ENCODE measurements at regions not wholly inside any gene's neighbourhood (a gene's known extent, or its start where the extent isn't known, plus 50 kb on each side); places are given as distances from the start of the nearest gene placed in this dataset.

DNA sequence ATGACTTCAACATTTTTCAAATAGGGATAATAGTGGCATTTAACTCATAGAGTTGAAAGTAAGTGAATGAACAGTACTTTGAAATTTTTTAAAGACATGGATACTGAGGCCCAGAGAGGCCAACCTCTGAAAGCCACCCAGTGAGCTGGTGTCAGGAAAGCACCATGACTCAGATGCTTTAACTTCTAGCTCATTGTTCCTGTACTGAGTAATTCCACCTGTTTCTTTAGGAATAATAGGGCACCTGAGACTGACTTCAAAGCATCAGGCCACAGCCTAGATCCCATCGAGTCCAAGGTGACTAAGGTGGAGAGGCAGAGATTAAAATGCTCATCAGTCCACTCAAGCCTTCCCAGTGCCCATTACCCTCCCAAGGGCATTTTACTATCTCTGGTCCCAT lies 491.8 kb upstream of the TENM4 start:
- TF ChIP-seq FOXM1 (IDR thresholded peaks at IDR 0.05; ENCODE audit: borderline replicate concordance, low read depth) (no peak), TEAD4 (IDR thresholded peaks at IDR 0.05) (no peak), EGR1 (IDR thresholded peaks at IDR 0.05) (no peak), ZBTB7A (IDR thresholded peaks at IDR 0.05; ENCODE audit: low read depth) (no peak), TCF12 (IDR thresholded peaks at IDR 0.05; ENCODE audit: low read depth) (no peak)
- TF ChIP-seq, protein P1, sequence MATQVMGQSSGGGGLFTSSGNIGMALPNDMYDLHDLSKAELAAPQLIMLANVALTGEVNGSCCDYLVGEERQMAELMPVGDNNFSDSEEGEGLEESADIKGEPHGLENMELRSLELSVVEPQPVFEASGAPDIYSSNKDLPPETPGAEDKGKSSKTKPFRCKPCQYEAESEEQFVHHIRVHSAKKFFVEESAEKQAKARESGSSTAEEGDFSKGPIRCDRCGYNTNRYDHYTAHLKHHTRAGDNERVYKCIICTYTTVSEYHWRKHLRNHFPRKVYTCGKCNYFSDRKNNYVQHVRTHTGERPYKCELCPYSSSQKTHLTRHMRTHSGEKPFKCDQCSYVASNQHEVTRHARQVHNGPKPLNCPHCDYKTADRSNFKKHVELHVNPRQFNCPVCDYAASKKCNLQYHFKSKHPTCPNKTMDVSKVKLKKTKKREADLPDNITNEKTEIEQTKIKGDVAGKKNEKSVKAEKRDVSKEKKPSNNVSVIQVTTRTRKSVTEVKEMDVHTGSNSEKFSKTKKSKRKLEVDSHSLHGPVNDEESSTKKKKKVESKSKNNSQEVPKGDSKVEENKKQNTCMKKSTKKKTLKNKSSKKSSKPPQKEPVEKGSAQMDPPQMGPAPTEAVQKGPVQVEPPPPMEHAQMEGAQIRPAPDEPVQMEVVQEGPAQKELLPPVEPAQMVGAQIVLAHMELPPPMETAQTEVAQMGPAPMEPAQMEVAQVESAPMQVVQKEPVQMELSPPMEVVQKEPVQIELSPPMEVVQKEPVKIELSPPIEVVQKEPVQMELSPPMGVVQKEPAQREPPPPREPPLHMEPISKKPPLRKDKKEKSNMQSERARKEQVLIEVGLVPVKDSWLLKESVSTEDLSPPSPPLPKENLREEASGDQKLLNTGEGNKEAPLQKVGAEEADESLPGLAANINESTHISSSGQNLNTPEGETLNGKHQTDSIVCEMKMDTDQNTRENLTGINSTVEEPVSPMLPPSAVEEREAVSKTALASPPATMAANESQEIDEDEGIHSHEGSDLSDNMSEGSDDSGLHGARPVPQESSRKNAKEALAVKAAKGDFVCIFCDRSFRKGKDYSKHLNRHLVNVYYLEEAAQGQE (IDR thresholded peaks at IDR 0.05; ENCODE audit: low read depth) = no peak

- TF ChIP-seq, protein P2, sequence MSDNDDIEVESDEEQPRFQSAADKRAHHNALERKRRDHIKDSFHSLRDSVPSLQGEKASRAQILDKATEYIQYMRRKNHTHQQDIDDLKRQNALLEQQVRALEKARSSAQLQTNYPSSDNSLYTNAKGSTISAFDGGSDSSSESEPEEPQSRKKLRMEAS (IDR thresholded peaks at IDR 0.05) = no peak
- TF ChIP-seq CREB1 (IDR thresholded peaks at IDR 0.05; ENCODE audit: low read depth) = no peak
- TF ChIP-seq TCF12 (IDR thresholded peaks at IDR 0.05; ENCODE audit: low read depth) = no peak
Measured at GRCh38 chr11:79931692-79932091, 490.9 kb upstream of the TENM4 start.

DNA sequence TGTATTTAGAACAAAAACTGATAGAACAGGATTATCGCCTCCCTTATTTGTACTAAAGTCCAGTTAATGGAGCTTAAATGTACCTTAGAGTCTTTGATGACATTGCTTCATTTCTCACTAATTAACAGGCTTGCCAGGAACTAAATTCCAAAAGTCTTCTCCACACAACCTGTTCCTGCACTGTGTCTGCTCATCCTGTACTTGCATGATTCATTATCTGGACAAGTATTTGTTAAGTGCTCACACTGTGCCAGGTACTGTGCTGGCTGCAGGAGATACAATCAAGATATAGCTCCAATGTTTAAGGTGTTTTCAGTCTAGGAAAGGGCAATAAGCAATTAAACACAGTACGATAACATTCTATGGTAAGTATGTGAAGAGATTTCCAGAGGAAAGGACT lies 485.9 kb upstream of the TENM4 start:
- no peak for TF ChIP-seq TCF12 (IDR thresholded peaks at IDR 0.05; ENCODE audit: low read depth)
- TF ChIP-seq EP300 (IDR thresholded peaks at IDR 0.05; ENCODE audit: borderline replicate concordance) = no peak
- no peak for TF ChIP-seq ZBTB7A (IDR thresholded peaks at IDR 0.05; ENCODE audit: low read depth)
- TF ChIP-seq FOXM1 (IDR thresholded peaks at IDR 0.05; ENCODE audit: borderline replicate concordance, low read depth) = no peak
- TF ChIP-seq, protein P2 (IDR thresholded peaks at IDR 0.05) = no peak

GRCh38 chr11:79925570-79925969 lies 484.7 kb upstream of the TENM4 start:
- TF ChIP-seq FOXM1 (IDR thresholded peaks at IDR 0.05; ENCODE audit: borderline replicate concordance, low read depth) (no peak), TEAD4 (IDR thresholded peaks at IDR 0.05) (no peak), EP300 (IDR thresholded peaks at IDR 0.05; ENCODE audit: borderline replicate concordance) (no peak), CREB1 (IDR thresholded peaks at IDR 0.05; ENCODE audit: low read depth) (no peak), NFIC (IDR thresholded peaks at IDR 0.05) (no peak), ZBTB7A (IDR thresholded peaks at IDR 0.05; ENCODE audit: low read depth) (no peak), TCF12 (IDR thresholded peaks at IDR 0.05; ENCODE audit: low read depth) (no peak), YY1 (IDR thresholded peaks at IDR 0.05; ENCODE audit: low read depth) (no peak), RAD21 (IDR thresholded peaks at IDR 0.05; ENCODE audit: low read depth) (no peak), CEBPB (IDR thresholded peaks at IDR 0.05) (no peak), TAF1 (IDR thresholded peaks at IDR 0.05; ENCODE audit: low read depth) (no peak), EGR1 (IDR thresholded peaks at IDR 0.05) (no peak)
- TF ChIP-seq, protein P3, sequence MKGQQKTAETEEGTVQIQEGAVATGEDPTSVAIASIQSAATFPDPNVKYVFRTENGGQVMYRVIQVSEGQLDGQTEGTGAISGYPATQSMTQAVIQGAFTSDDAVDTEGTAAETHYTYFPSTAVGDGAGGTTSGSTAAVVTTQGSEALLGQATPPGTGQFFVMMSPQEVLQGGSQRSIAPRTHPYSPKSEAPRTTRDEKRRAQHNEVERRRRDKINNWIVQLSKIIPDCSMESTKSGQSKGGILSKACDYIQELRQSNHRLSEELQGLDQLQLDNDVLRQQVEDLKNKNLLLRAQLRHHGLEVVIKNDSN (IDR thresholded peaks at IDR 0.05) = no peak
- TF ChIP-seq, protein P1 (IDR thresholded peaks at IDR 0.05; ENCODE audit: low read depth) = no peak
- TF ChIP-seq, protein P2 (IDR thresholded peaks at IDR 0.05) = no peak

GRCh38 chr11:79922641-79923040 lies 481.8 kb upstream of the TENM4 start:
- no peak for TF ChIP-seq CEBPB (IDR thresholded peaks at IDR 0.05)
- TF ChIP-seq EGR1 (IDR thresholded peaks at IDR 0.05) = no peak
- TF ChIP-seq FOXM1 (IDR thresholded peaks at IDR 0.05; ENCODE audit: borderline replicate concordance, low read depth) = no peak
- TF ChIP-seq, protein P3 (IDR thresholded peaks at IDR 0.05) = no peak
- TF ChIP-seq RAD21 (IDR thresholded peaks at IDR 0.05; ENCODE audit: low read depth) = no peak
- TF ChIP-seq, protein P1 (IDR thresholded peaks at IDR 0.05; ENCODE audit: low read depth) = no peak
- TF ChIP-seq ZBTB7A (IDR thresholded peaks at IDR 0.05; ENCODE audit: low read depth) = no peak
- TF ChIP-seq EP300 (IDR thresholded peaks at IDR 0.05; ENCODE audit: borderline replicate concordance) = no peak
- TF ChIP-seq NFIC (IDR thresholded peaks at IDR 0.05) = no peak
- TF ChIP-seq, protein P2 (IDR thresholded peaks at IDR 0.05) = no peak
- TF ChIP-seq CREB1 (IDR thresholded peaks at IDR 0.05; ENCODE audit: low read depth) = no peak
- no peak for TF ChIP-seq TAF1 (IDR thresholded peaks at IDR 0.05; ENCODE audit: low read depth)
- TF ChIP-seq TCF12 (IDR thresholded peaks at IDR 0.05; ENCODE audit: low read depth) = no peak
- no peak for TF ChIP-seq TEAD4 (IDR thresholded peaks at IDR 0.05)
- TF ChIP-seq YY1 (IDR thresholded peaks at IDR 0.05; ENCODE audit: low read depth) = no peak

All from Ishikawa (cell line).